GM18517 (cell line): ENCODE measurements at regions not wholly inside any gene's neighbourhood (a gene's known extent, or its start where the extent isn't known, plus 50 kb on each side); places are given as distances from the start of the nearest gene placed in this dataset.
"Not testable (repeated sequence)": the region's sequence is repeated elsewhere in the genome, so short reads cannot be mapped to it uniquely, and the experiment has no call there.

ENCODE experiments used
- ATAC-seq: cut with Tn5 transposase; IDR thresholded peaks from one replicate; pipeline ENCODE4 v1.9.1; 2021; ENCODE audit warnings: mild to moderate bottlenecking, moderate library complexity; ENCODE audit not compliant: unreplicated experiment

DNA sequence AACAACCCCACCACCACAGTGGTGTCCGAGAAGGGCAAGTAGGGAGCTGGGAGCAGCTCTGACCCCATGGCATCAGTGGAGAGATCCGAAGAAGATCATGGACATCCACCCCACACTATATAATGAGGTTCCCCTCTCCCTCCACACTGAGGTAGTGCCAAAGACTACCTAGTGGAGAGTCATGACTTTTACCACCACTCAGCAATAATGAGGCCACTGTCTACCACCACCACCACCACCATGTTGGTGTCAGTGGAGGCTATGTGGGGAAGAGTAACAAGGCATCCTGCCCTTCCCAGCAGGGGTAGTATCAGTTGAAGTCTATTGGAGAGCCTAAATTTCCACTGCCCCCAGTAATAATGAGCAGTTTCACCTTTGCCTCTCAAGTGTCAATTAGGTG lies 321.7 kb upstream of the ZC3H15 start:
- no peak for ATAC-seq

DNA sequence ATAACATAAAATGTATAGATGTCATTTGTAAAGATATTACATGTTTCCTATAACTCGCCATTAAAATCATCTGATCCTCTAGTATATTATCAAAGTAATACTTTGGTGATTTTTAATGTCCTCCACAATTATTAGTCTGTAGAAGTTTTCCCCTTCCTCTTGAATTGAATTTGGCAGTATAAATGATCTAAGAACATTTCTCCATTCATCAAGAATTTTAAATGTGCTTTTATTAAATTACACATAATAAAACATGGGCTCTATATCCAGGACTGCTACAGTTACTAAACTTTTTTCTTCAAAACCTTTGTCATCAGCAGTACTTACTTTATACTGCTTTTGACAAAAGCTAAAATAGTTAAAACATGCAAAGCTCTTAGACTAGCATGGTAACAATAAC lies 315.4 kb upstream of the ZC3H15 start:
- no peak for ATAC-seq

DNA sequence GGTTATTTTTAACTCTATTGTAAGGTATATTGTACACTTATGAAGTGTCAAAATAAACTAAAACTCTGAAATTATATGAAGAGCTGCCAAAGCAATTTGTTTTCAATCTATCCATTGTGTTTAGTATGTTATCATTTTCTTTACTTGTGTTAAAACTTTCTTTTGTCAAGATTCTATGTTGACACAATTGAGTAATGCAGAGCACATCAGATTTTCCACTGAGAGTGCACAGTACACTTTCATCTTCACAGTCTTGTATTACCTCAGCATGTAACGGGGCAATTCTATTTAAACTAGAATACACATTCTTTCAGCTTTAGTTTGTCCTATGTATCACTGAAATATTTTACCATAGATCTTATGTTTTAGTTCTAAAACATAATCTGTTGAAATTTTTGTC lies 304.4 kb upstream of the ZC3H15 start:
- no peak for ATAC-seq

DNA sequence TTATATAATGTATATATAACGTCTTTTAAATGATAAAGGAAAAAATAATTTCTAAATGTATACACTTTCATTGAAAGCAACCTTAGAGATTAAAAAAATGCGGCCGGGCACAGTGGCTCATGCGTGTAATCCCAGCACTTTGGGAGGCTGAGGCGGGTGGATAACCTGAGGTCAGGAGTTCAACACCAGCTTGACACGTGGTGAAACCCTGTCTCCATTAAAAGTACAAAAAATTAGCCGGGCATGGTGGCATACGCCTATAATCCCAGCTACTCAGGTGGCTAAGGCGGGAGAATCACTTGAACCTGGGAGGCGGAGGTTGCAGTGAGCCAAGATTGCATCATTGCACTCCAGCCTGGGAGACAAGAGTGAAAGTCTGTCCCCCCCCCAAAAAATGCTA lies 303.7 kb upstream of the ZC3H15 start:
- not testable (repeated sequence) for ATAC-seq

DNA sequence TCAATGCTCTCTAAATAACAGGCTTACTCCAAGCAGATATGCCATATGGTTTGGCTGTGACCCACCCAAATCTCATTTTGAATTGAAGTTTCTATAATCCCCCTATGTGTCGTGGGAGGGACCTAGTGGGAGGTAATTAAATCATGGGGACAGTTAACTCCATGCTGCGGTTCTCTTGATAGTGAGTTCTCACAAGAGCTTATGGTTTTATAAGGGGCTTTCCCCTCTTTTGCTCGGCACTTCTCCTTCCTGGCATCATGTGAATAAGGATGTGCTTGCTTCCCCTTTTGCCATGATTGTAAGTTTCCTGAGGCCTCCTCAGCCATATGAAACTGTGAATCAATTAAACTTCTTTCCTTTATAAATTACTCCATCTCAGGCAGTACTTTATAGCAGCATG lies 302.7 kb upstream of the ZC3H15 start:
- no peak for ATAC-seq

DNA sequence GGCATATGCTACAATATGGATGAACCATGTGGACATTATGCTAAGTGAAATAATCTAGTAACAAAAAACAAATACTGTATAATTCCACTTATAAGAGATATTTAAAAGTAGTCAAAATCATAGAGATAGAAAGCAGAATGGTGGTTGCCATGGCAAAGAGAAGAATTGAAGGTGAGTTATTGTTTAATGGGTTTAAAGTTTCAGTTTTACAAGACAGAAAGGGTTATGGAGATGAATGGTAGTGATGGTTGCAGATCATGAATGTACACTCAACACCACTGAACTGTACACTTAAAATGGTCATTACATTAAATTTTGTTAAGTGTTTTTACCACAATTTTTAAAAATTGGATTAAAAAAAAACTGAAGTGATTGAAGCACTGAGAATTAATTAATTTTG lies 298.2 kb upstream of the ZC3H15 start:
- no peak for ATAC-seq

DNA sequence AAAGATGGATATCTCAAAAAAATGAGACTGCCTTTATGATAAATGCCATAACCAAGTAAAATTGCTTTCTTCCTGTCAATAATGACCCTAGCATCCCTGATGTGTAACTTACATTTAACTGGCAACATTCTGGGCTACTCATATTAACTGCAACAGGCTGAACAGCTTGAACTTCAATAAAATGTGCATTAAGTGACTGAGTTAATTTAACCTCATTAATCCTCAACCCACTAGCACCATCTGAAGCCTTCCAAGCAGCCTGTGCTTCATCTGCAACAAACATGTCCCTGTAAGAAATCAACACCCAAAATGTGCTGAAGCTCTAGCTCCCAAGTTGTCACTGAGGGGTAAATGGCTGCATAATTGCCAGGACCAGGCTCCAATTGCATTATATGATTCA lies 296.2 kb upstream of the ZC3H15 start:
- ATAC-seq = no peak

DNA sequence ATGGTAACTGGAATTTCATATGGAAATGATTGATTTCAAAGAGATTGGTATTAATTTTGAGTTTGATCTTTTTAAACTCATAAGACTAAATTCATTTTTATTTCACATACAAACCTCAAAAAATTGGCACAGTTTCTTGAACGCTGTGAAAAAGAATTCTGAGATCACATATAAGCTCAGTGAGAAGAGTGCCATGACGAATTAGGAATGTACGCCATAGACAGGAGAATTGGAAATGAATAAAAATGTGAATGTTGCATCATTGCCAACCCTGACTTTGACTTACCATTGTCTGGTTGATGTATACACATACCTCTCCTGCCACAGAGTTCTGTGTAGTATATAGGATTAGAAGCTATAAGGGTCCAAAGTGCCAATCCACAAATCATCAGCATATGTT lies 290.4 kb upstream of the ZC3H15 start:
- no peak for ATAC-seq

DNA sequence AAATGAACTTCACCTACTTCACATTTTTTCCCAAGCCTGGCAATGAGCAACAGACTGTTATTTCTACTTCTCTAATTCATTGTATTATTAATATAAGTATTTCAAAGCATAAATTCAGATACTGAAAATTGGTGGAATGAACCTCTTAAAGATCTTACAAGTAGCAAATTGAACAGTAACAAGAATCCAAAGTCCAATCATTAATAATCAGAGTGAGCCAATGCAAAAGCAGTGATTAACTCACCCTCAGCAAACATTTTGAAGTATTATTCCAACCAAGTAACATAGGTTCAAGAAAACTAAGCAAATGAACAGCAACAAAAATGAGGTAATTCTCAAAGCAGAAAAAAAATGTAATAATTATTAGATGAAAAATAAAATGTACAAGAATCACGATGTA lies 288.1 kb upstream of the ZC3H15 start:
- no peak for ATAC-seq

DNA sequence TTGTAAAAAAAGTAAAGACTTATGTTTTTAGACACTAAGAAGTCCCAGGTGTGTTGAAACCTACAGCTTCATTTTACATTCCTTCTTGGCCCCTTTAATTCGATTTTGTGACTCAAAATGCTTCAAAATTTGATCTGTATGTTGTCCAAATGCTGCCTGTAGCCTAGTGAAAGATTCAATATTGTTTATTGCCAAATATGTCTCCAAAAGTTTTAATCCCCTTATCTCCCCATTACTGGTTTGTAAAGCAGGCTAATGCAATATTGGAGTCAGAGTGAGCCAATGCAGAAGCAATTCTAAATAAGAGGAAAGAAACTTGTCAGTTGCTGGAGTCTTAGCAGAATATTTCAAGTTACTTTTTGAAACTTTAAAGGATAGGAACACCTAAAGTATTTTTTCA lies 287.0 kb upstream of the ZC3H15 start:
- no peak for ATAC-seq

DNA sequence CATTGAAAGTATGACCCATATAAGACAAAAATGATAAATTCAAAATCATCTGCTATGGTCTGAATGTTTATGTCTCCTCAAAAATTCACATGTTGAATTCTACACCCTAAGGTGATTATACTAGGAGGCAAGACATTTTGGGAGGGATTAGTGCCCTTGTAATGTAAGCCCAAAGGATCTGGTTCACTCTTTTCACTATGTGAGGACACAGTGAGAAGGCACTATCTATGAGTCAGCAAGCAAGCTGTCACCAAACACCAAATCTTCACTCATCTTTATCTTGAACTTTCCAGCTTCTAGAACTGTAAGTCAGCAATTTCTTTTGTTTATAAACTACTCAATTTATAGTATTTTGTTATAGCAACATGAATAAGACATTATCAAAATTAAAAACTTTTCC lies 284.7 kb upstream of the ZC3H15 start:
- ATAC-seq = no peak

DNA sequence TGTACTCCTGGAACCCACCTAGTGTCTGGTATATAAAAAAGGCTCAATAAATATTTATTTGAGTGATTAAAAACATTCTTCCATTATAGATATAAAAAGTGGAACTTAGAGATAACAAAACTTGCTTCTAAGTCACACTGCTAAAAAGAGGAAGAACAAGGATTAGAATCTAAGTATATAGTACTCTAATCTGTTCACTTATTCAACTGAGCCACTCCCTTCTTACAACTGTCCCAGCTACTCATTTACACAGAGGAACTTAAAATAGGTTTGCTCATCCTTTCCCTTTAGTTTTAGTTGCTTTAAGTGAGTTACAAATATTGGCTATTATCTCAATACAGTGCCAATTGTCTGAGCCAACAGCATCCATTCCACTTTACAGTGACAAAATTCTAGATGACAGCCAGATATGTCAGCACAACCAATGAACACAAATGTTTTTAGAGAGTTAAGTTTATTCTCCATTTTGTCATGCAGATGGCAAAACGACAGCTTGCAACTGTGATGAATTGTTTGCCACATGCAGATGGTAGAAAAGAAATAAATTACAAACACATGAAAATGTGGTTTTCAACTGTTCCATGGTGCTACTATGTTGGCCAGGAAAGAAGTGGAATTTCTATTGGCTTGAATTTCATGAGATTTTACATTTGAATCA lies 280.7 kb upstream of the ZC3H15 start:
- ATAC-seq = no peak

DNA sequence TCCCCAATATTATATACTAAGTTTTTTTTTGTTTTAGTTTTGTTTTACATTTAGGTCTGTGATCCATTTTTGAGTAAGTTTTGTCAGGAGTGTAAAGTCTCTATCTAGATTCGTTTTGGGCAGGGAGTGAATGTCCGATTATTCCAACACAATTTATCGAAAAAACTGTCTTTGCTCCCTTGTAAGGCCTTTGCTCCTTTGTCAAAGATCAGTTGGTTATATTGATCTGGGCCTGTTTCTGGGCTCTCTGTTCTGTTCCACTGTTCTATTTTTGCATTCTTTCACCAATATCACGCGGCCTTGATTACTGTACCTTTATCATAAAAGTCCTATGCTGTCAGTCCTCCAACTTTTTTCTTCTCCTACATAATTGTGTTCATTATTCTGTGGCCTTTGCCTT lies 276.5 kb upstream of the ZC3H15 start:
- no peak for ATAC-seq

DNA sequence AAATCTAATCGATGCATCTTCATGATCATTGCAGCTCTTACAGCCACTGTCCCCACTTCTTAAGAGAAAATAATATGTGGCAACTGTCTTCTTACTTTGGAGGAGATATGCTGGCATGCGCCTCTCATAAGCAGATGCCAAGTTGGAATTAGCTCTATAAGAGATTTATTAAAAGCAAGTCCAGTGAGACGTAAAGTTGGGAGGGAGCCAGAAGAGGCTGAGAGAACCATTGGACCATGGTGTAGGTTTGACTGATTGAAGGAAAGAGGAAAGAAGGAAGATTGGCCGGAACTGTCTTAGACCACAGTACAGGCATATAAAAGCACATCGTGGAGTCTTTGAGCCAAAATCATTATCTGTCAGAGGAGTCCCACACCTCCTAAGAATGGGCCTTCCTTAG lies 265.7 kb upstream of the ZC3H15 start:
- no peak for ATAC-seq

DNA sequence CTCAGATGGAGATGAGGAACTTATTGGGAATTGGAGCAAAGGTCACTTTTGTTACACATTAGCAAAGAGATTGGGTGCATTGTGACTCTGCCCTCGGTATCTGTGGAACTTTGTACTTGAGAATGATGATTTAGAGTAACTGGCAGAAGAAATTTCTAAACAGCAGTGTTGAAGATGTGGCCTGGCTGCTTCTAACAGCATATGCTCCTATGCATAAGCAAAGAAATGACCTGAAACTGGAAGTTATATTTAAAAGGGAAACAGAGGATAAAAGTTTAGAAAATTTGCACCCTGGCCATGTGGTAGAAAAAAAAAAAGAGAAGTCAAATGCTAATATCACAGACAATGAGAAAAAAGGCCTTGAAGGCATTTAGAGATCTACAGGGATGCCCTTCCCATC lies 256.8 kb upstream of the ZC3H15 start:
- no peak for ATAC-seq

DNA sequence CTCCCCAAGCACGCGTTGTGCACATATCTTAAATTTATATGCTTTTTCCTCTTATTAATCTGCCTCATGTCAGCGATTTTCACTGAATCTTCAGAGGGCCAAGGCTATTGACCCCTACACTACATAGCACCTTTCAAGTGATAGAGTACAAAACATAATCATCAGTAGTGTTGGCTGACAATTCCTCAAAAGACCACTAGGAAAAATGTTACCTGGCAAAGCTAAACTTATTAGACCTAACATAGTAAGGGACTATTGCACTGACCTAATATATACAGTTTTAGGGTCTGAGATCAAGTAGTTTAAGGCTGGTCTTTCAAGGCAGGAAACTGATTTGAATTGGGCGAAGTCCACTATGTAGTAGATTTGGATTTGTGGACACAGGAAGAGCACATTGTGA lies 244.2 kb upstream of the ZC3H15 start:
- ATAC-seq = no peak

DNA sequence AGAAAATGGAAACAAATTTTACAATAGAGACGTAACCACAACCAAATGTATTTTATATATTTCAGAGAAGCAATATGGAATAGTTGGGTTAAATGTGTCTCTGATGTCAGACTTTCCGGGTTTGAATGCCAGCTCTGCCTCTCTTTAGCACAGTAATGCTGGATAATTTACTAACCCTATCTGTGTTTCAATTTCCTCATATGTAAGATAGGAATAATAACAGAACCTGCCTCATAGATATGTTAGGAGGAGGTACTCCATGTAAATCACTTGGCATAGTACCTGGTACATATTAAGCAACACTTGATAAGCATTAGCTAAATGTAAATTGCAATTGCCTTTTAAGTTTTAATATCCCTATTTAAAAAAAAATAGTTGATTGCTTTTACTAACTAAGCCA lies 231.3 kb upstream of the ZC3H15 start:
- ATAC-seq = no peak

DNA sequence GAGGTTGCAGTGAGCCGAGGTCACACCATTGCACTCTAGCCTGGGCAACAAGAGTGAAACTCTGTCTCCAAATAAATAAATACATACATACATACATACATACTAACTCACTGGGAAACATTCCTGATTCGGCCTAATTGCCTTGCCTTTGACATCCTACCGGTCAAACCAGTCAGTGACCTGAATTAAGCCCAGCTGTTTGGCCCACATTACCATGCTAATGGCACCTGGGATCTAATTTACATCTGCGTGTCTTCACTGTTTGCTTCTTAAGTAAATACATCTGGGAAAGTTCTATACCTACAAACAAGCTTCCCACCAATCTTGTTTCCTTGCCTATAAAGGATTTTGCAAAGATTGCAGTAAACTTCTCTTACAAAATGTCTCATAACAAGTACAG lies 230.2 kb upstream of the ZC3H15 start:
- ATAC-seq = no peak

DNA sequence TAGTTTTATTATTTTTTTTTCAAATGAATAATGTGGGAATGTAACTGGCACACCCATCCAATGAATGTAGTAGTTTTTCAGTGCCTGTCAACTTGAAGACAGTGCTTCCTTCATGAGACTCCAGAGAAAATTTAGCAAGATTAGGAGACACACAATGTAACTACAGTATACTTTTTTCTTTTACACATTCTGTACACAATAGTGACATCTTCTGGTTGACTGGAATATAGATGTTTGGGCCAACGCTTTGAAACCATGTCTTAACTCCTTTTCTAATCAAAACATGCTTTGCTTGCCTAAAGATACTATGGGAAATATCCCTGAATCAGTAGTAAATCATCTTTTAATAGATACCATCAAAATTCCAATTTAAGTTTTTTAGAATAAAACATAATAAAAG lies 229.5 kb upstream of the ZC3H15 start:
- peak; percentile 85 for ATAC-seq

DNA sequence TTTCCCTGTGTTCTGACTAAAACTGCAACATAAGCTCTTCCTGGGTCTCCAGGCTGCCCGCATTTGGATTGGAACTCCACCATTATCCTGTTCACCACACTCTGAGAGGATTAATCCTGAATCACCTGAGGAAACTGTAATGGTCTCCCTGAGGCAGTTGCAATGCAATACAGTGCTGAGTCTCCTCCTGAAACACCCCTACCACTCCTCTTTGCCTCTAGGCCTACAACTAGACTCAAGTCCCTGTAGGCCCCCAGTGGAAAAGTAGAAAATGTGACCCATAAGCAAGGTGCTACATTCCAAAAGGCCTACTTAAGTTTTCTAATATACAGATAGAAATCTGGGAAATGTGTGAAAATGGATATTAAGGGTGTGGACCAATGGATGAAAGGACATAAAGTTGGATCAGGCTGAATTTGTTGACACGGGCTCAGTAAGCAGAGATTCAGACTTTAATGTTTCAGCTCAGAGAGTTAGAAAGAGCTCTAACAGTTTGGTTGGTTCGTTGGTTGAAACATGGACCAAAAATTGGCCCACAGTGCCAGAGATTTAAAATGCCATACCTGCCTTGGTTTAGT lies 222.3 kb upstream of the ZC3H15 start:
- no peak for ATAC-seq

DNA sequence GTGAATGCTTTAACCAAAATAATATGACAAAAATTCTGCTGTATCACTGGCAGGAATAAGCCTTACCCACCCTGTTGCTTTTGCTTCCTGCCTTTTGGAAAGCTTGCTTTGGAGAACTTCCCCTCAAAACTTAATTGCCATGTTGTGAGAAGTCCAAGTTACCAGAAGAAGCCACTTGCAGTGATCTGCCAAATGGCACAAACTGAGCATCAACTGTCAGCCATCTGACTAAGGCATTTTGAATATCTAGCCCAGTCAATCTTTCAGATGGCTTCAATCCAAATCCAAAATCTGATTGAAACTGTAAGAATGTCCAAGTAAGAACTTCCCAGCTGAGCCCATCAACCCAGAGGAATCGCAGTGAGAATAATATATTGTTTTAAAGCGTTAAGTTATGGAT lies 216.5 kb upstream of the ZC3H15 start:
- no peak for ATAC-seq

DNA sequence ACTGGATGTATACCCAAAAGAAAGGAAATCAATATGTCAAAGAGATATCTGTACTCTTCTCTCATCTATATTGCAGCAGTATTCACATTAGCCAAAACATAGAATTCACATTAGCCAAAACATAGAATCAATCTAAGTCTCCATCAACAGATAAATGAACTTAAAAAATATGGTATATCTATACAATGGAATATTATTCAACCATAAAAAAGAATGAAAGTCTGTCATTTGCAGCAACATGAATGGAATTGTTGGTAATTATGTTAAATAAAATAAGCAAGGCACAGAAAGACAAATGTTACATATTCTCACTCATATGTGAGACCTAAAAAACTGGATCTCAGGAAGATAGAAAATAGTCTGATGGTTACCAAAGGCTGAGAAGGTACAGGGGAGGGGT lies 212.1 kb upstream of the ZC3H15 start:
- ATAC-seq = no peak

DNA sequence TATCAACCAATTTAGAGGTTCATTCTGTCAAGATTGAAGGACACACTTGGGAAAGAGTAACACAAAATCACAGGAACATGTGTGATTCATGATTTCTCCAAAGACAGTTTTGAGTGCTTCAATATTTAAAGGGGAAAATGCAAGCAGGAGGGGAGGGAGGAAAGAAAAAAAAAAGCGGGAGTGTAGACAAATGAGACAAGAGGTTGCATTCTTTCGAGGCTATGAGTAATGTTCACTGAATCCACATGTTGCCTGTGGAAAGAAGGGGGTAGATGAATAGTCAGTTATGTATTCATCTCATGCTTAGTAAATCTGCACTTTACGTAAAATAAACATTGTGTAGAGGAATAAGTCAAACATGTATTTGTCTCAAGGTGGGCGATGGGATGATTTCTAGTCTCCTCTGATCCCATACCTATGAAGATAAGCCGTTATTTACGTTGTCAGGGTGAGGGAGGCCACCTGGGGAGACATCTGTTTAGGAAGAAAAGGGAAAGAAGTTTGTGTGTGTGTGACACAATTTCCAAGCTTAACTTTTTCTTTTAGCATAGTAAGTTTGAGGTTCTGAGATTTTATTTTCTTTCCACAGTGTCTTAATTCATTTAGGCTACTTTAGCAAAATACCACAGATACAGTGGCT lies 211.0 kb upstream of the ZC3H15 start:
- no peak for ATAC-seq
